Inferior parietal cortex (tissue), 1 donor: ENCODE measurements at regions not wholly inside any gene's neighbourhood (a gene's known extent, or its start where the extent isn't known, plus 50 kb on each side); places are given as distances from the start of the nearest gene placed in this dataset.

ENCODE experiments used
- DNase-seq: peaks from one replicate; pipeline ENCODE4 v3.0.0-alpha.2; 2016; ENCODE audit errors: extremely low spot score

DNA sequence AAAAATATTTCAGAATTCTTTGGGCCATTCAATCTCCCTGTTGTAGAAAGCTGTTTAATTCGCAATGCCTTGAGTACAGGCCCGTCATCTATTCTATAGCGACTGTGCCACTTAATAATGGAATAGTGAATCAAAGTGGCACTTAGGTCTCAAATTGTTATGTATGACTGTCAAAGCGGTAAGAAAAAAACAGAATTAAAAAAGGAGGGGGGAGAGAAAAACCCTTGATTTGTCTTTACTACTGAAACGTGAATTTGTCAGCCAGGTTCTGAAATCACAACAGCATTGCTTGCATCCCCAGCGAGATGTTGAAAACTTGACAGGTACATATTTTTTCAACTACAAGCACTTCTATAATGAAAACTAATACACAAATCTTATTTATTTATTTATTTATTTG, 320.9 kb downstream of the TFEC start:
- DNase-seq, result no peak

DNA sequence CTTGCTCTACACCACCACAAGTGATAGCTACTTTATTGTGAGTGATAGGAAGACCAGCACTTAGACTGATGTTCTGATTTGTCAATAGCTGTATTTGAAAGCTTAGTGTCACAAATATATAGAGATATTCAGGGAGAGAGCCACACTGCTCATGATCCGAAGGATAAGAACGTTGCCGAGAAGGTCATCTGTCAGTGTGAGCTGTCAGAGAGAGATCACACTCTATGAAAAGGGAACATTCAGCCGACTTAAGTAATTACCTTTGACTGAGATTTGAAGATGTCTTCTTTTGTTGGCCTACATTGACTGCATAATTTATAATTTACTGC, 322.6 kb downstream of the TFEC start:
- peak; percentile 3 for DNase-seq

DNA sequence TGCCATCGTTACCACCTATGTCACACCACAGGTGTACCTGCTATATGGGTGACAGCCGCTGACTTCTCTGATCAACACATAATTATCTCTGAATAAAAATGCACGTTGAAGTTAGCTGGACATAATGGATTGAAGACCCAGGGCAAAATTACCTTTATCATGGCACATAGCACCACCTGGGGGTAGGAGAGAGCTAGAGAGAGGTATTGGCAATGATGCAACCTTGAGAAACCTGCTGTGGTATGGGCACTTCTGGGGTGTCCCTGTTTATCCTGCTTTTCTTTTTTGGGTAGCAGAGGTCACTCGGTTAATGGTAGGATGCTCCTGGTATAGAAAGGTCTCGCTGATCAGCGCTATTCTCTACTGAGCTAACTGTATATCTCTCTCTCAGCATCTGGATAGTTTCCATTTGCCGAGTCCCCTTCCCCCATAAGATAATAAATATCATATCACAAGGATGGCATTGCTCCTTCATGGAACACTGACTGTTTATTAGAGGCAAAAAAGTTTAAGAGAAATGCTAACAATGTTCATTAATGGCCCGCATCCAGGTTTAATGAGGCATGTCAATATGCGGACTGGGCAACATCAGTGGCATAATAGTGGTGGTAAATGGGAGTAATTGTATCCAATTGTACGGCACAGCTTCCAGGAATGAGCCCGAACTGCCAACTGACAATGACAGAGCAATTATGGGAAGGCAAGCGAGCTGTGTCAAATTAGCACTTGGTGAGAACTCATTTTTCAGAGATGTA, 323.1 kb downstream of the TFEC start:
- DNase-seq, result no peak

DNA sequence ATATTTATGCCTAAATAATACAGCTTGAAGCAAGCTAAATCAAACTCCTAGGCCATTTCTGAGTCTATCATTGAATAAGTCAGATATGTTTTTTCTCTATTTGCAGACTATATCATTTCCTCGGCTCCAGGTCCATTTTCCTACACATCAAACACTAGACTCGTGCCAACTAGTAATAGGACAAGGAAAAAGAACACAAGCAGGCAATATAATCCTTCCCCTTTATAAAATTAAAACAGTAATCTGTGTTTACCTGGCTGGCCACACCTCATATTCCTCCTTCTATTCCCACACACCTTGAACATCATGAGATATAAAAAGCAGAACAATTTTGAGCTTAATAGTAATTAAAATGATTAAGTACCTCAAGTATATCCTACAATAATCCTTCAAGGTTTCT, 325.7 kb downstream of the TFEC start:
- DNase-seq, result no peak

DNA sequence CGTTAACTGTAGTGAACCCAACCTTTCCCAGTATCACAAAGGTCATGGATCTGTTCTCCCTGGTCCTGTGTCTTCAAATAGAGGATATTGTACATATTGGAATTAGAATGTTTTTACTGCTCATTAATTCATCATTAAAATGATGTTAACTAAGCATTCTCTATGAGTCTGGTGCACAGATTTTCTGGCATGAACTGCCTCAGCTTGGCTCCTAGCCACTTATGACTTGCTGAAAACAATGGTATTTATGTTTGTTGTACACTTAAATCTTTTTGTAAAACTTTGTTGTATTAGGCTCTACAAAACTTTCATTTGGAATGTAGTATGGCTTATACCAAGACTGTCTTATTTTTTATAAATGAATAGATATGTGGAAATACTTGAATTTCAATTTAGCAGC, 329.4 kb downstream of the TFEC start:
- no peak for DNase-seq

DNA sequence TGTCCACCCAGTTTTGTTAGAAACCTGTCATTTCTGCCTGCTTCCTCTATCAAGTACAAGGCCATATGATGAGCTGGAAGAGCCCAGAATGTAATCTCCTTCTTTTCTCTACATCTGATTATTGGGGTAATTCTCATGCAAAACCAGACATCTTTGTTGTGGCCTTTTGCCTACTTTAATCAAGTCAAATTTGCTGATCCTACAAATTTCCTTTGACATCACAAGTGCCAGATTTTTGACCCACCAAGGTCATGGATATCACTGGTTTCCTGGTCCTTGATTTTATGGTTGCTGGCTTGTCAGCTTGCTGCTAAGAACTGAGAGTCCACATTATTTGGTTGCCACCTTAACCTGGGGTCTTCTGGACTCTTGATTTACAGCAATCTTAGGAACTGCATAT, 336.1 kb downstream of the TFEC start:
- DNase-seq, result no peak

DNA sequence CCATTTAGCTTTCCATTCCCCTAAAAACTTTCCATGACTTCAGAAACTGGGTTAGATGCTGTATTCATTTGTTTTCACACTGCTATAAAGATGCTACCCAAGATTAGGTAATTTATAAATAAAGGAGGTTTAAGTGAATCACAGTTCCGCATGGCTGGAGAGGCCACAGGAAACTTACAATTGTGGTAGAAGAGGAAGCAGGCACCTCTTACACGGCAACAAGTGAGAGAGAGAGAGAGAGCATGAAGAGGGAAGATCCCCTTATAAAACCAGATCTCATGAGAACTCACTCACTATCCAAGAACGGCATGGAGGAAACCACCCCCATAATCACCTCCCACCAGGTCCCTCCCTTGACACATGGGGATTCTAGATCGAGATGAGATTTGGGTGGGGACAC, 336.8 kb downstream of the TFEC start:
- DNase-seq, result no peak

DNA sequence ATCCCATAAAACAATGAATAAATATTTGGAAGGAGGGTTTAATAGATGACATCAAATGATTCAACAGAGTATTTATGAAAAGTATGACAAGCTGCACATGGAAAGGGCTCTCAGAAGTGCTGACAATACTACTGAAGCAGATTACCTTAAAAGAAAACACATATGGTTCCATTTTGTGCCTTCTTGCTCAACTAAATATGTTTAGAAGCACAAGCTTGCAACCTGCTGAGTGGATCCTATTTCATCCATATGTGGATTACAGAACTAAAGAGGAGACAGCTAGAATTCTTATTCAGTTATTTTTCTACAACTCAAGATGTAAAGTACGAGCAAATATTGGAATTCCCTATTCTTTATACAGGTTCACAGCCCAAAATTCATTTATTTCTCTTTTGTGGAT, 340.6 kb downstream of the TFEC start:
- no peak for DNase-seq

DNA sequence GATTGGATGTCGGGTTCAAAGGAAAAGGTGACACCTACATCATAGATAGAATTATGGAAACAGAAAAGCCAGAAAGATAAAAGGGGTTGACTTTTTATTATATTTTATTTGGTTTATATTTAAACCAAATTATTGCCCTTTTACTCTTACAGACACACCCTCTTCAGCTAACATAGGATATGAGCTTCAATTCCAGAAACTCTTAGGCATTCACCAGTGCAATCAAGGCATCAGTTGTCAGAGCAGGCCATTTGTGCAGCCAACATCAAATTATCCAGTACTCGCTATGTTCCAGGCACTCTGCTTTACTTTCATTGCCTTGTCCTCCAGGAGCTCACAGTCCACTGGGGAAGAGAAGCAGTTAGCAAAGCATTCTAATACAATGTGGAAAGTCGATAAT, 347.5 kb downstream of the TFEC start:
- no peak for DNase-seq

DNA sequence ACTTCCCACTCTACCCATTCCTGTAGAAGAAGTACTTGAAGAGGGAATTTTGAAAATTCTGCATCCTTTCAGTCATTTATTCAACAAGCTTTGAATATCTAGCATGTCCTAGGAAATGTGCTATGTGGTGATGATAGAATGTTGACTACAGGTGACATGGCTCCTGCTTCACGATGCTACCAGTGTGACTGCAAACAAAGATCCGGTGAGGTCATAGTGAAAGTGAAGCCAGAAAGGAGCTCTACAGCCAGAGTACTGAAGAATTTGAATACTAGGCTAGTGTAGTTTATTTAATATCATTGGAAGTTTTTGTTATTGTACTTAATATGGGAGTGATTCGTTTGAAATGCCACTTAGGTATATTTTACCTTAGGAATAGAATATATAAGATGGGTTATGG, 348.1 kb downstream of the TFEC start:
- no peak for DNase-seq

DNA sequence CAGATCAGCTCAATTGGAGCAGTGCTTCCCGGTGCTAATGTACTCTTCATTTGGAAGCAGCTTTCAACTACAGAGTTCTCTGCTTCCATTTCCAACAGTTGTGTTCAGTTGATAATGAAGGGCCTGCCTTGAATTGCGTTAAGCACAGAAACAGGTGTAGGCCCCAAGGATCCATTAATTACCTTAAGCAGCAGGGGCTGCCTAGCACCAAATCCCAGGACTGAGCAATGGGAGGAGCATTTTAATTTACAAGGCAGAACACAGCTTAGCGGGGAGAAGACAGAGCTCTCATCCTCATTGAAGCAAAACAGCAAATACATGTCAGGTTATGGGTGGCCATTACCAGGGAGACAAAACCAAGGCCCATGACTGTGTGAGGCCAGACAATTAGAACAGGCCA, 349.6 kb downstream of the TFEC start:
- no peak for DNase-seq

DNA sequence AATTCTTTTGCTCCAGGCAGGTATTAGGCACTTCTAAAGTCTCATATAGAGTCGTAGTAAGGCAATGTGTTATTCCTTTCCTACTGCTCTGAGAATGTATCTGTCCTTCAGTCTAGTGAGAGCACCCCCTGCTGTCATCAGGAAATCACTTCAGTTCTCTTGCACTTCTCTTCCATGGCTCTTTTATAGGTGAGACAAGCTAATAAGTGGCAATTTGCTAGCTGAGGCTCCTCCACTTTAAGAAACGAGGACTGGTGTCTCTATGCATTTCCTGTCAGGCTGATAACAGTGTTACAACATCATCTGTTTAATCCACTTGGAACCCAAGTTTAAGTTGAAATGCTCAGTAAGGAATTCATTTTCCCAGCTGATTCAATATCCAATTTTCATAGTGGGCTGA, 350.6 kb downstream of the TFEC start:
- peak; percentile 20 for DNase-seq

DNA sequence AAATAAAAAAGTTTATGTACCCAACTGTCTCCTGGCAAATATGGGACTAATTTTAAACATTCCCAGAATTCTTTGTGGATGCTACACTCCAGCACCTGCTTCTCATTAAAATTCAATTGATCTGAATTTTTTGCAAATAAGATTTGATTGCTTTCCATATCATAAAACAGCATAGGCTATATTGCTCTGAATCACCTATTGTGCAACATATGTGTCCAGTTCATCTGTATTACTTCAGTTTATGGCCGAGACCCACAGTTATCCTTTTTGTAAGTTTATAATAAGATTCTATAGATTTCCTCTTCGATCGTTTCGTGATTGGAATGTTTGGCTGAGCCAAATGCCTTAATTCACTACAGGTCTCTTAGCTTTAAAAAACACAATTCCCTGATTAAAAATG, 351.1 kb downstream of the TFEC start:
- no peak for DNase-seq

DNA sequence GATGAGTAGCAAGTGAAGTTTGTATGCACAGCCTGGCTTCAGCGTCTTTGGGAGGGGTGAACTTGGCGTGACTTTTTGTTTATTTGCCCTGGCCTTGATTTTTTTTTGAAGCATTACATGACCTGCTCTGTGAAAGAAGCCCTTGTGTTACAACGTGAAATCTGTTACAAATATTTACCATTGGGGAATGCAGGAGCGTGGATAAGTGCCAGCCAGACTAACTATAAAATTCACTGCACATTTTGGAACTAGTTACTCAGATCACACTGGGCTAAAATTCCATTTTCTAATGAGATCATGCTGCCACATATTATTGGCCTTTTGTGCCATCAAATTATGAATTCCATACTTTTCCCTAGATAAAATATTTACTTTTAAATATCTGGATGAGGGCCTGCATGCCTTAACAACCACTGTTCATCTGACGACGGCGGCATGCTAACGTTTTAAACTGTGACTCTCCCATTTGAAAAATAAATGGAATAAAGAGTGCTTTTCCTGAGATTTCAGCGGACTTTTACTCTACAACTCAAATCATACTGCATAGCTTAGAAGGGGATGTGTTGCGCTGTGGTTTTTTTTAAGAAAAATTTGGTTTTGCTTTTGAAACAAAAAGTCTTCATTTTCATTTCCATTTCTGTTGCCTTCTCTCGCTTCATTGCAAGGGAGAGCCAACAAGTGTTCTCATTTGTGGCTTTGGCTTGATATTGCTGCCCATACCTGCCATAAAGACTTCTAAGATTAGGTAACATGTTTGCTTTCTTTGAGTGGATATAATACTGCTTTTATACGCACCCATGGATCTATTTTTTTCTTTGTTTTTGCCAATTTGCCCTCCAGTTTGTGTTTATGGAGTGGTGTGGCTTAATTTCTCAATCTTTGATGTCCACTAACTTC, 352.2 kb downstream of the TFEC start:
- no peak for DNase-seq

DNA sequence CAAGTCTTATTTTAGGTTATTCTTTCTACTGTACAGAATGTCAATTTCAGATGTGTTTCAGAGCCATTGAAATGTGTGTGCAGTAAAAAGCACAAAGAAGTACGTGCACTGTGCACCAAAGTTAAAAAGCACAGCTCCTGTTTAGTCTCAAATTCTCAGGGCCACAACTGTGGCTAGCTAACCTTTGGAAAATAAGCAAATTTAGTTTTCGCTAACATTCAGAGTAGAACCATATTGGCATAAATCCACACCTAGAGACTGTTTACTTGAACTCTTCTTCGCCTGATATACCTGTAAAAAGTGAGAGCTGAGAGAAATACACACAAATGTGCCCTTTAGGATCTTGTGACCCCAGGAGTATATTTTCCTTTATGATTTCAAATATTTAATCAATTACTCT, 353.9 kb downstream of the TFEC start:
- DNase-seq, result no peak

DNA sequence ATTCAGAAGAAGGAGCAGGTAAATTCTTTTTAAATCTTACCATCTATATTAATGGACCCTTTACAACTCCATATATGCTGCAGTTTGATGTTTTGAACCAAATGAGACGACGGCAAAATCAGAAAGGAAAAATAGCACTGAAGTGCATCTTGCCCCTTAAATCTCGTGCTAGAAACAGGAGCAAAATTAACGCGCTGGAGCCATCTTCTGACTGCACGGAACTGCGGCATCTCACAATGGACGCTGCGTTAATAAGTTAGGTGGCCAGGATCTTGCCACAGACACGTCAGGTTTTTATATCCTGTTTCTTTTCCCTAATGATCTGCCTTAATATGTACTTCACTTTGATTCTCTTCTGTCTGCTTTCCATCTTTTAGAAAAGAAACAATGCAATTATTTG, 354.5 kb downstream of the TFEC start:
- peak; percentile 25 for DNase-seq

DNA sequence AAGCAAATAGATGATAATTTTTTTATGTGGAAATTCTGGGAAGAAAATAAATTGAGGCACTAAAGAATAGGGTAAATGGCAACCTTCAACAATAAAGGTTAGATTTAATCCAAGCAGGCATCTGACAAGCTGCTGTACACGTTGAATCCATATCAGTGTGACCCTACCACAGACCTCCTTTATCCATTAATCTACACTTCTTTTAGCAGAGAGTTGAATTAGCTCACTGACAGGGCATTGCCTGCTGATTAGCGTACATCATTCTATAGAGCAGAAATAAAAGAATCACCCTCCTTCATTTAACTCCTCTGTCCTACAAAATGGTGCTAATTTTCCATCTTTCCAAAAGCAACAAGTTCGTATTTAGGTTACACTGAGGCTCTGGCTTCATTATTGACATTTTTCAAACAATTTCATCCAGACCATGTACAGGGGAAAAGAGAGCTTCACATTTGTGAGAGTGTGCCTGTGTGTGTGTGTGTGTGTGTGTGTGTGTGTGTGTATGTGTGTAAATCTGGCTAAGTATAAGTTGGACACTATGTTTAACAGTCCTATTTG, 356.0 kb downstream of the TFEC start:
- DNase-seq, result no peak

DNA sequence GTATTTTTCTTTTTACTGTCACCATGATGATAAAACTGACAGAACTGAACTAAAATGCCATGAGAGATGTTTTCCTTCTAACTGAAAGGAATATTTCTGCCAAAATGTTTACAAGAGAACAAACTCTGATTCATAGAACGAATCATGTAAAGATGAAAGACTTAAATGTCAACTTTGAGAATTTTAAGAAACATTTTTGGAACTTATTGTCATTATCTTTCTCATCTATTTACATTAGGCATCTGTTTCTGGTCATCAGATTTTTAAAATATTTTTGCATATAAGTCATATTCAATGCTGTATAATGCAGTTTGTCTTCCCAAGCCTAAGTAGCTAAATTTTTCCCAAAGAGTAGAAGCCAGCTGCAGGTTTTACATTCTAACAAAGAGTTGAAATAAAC, 358.5 kb downstream of the TFEC start:
- DNase-seq, result no peak

DNA sequence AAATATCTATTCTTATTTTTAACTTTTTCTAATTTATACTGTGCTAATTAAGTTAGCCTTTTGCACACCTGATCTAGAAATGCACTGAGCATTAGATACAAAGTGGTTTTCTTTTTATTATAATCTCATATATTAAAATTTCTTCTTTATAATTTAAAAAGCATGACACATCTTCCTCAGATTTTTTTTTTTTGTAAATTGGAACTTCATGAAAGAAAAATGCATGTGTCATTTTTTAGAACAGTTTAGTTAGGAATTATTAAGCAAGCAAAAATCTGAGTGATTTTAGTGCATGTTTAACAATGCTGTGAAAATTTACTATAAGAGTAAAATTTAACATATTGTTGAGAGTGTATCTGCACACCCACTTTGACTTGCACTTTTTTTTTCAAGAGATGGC, 367.9 kb downstream of the TFEC start:
- DNase-seq, result no peak

DNA sequence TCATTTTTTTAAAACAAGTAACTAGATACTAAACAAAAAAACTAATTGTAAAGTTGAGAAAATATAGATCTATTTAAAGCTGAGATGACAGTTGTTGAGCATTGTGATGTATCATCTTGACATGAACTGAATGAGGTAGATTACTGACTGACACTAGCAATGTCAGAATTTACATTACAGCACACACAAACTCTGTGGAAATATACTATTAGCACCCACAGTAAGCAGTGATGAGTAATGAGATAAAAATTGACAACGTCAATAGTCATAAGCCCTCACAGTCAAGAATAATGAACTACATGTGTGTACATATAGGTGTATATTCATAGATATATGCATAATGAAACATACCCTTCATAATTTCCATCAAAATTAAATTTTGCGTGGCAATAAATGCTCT, 368.4 kb downstream of the TFEC start:
- DNase-seq, result no peak

DNA sequence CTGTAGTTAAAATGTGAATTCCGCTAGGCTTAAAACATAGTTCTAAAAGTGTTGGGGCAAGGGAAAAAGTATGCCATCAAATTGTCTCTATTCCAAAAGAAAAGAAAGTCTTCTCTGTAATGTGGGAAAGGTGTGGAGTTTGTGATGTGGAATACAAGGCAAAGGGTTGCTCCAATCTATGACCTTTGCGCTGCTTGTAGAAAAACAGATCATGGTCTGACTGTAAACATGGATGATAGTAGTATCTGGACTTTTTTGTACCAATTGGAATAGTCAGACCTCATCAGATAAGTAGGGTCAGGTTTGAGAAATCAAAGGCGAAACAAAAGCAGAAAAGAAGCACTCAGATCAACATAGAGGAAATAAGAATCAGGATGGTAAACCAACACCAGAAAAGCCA, 372.3 kb downstream of the TFEC start:
- no peak for DNase-seq

DNA sequence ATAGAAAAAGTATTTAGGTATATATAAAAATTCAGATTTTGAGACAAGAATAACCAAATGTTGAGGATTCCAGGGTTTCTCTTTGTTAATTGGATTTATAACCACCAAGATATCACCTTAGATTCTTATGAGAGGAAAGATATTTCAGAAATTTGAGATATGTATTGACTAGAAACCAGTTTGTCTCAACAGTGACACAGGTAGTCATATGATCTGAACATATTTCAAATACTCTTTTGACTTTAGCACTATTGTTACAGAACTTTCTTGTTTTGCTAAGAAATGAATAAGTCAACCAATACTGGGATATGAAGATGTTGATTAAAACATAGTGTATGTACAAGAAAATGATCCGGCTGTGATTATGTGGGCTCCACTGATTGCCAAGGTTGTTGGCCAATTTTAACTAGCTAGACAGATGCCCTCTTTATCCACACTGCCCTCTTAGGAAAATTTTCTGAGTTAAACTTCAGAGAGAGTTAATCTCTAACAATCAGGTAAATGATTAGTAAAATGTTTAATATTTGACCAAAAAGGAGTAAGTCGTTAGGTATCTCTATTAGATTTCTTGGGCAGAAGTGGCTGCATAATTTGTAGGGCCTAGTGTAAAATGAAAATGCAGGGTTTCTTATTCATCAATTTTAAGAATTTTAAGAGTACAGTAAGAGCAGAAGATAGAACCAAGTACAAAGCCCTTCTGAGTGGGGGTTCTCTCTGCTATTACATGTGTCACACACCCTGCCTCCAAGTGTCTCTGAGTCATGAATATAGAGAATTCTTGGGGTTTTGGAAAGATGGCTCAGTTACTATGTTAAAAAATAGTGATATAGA, 376.0 kb downstream of the TFEC start:
- DNase-seq, result no peak
